Prostate gland (tissue), 2 donors: ENCODE measurements at regions not wholly inside any gene's neighbourhood (a gene's known extent, or its start where the extent isn't known, plus 50 kb on each side); places are given as distances from the start of the nearest gene placed in this dataset.

Experiments
- DNase-seq: peaks from one replicate; pipeline ENCODE4 v3.0.0-alpha.2; 2019; ENCODE audit warnings: low spot score
- H3K27ac ChIP-seq, 2 donors: fragments of 200-600 bp; sonication (generic); 2 replicates each; pipeline ENCODE4 v1.5.1; 2017 to 2019
- H3K27me3 ChIP-seq: fragments of 200-600 bp; sonication (generic); replicated peaks from 2 replicates; pipeline ENCODE4 v1.5.1; 2019; ENCODE audit not compliant: insufficient read depth
- H3K36me3 ChIP-seq, 2 donors: fragments of 200-600 bp; sonication (generic); 1 replicate in 1 of 2; 2 replicates in 1 of 2; pipeline versions ENCODE4 v1.5.1 to v1.8.1; 2017 to 2019
- H3K4me1 ChIP-seq: fragments of 200-600 bp; sonication (generic); replicated peaks from 2 replicates; pipeline ENCODE4 v1.5.1; 2019
- H3K4me3 ChIP-seq, 2 donors: fragments of 200-600 bp; sonication (generic); 2 replicates each; pipeline ENCODE4 v1.5.1; 2017 to 2019
- H3K9me3 ChIP-seq: fragments of 200-600 bp; sonication (generic); 2 replicates; pipeline ENCODE4 v1.5.1; 2017
- POLR2A ChIP-seq: fragments of 450-650 bp; IDR thresholded peaks from one replicate; pipeline ENCODE4 v1.6.1; 2016; ENCODE audit warnings: antibody characterized with exemption, mild to moderate bottlenecking
- POLR2AphosphoS5 ChIP-seq: sonication (generic); formaldehyde crosslinking; IDR thresholded peaks from one replicate; pipeline ENCODE4 v1.6.1; 2017; ENCODE audit warnings: antibody characterized with exemption
- WGBS: methylation state at CpG from one replicate; pipeline ENCODE4 v1.1.5; 2018; 5-methylcytosine and 5-hydroxymethylcytosine counted together
- intact Hi-C: fragments of 100-400 bp; cut with DNase I; formaldehyde crosslinking; loops from one replicate; pipeline ENCODE4 v1.14.2; 2022
- TF ChIP-seq, protein P1 (sequence below), 4 experiments: fragments of 200-600 bp in 2 of 4; fragments of 450-650 bp in 2 of 4; sonication (generic) in 2 of 4; IDR thresholded peaks; 1 replicate in 3 of 4; 2 replicates in 1 of 4; pipeline ENCODE4 v1.5.1; 2016 to 2019; ENCODE audit warnings: antibody characterized with exemption in 4 of 4, mild to moderate bottlenecking in 2 of 4, moderate library complexity in 2 of 4

- intact Hi-C loops = no loop called here
- 28% methylated on average over 4 of the region's 4 CpGs for WGBS
- no peak for TF ChIP-seq POLR2AphosphoS5
- TF ChIP-seq, protein P1, sequence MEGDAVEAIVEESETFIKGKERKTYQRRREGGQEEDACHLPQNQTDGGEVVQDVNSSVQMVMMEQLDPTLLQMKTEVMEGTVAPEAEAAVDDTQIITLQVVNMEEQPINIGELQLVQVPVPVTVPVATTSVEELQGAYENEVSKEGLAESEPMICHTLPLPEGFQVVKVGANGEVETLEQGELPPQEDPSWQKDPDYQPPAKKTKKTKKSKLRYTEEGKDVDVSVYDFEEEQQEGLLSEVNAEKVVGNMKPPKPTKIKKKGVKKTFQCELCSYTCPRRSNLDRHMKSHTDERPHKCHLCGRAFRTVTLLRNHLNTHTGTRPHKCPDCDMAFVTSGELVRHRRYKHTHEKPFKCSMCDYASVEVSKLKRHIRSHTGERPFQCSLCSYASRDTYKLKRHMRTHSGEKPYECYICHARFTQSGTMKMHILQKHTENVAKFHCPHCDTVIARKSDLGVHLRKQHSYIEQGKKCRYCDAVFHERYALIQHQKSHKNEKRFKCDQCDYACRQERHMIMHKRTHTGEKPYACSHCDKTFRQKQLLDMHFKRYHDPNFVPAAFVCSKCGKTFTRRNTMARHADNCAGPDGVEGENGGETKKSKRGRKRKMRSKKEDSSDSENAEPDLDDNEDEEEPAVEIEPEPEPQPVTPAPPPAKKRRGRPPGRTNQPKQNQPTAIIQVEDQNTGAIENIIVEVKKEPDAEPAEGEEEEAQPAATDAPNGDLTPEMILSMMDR (IDR thresholded peaks at IDR 0.05) = no peak
- no peak for TF ChIP-seq POLR2A
- Histone ChIP-seq H3K4me3 (no peak overlapping the region), H3K4me1 (no peaks in the 10 kb centered on the region), H3K36me3 (no peaks in the 10 kb centered on the region), H3K9me3 (no peaks in the 10 kb centered on the region), H3K27ac (no peak overlapping the region), H3K27me3 (no peaks in the 10 kb centered on the region)
- peak; percentile 15 for DNase-seq
Observed at GRCh38 chr1:59198564-59198963, 98.3 kb upstream of the FGGY start.

GRCh38 chr1:59199147-59199546 lies 97.7 kb upstream of the FGGY start:
- Histone ChIP-seq H3K36me3 (no peaks in the 10 kb centered on the region), H3K4me3 (no peak overlapping the region), H3K27me3 (no peaks in the 10 kb centered on the region), H3K9me3 (no peaks in the 10 kb centered on the region), H3K4me1 (no peaks in the 10 kb centered on the region), H3K27ac (no peak overlapping the region)
- no peak for DNase-seq
- TF ChIP-seq POLR2A (no peak), POLR2AphosphoS5 (no peak)
- TF ChIP-seq, protein P1 (IDR thresholded peaks at IDR 0.05) = no peak
- WGBS = 76% methylated on average over 2 of the region's 2 CpGs
- intact Hi-C loops = no loop called here

DNA sequence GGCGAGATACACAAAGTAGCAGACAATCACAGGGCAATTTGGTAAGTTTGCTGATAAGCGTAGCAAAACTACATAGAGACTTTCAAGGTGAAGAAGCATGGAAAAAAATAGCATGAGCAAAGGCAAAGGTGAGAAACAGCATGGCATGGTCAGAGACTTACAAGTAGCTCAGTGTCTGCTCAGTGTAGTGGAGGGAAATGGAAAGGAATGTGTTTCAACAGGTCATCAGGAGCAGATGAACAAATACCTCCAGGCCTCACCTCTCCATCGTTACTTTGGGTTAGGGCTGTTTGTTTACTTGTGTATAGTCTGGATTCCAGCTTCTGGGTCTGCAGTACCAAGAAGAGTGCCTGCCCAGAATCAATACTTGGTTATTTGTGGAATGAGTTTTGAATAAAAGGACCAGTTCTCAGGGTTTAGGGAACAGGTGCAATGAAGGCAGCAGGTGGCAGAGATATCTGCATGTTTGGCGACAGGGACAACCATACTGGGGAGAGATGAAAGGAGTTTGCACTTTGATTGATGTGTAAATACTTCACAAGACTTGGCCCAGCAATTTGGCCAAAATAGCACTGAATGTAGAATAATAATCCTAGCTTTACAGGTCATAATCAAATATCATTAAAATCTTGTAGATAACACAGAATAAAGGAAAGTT lies 97.0 kb upstream of the FGGY start:
- Histone ChIP-seq H3K4me1 (no peaks in the 10 kb centered on the region), H3K36me3 (no peaks in the 10 kb centered on the region), H3K27me3 (no peaks in the 10 kb centered on the region), H3K4me3 (no peak overlapping the region), H3K27ac (no peak overlapping the region), H3K9me3 (no peaks in the 10 kb centered on the region)
- TF ChIP-seq POLR2A = no peak
- TF ChIP-seq, protein P1 (IDR thresholded peaks at IDR 0.05) = no peak
- TF ChIP-seq POLR2AphosphoS5 = no peak
- no peak for DNase-seq
- intact Hi-C loops = no loop called here
- WGBS = 72% methylated on average over 4 of the region's 4 CpGs

- H3K27ac ChIP-seq = no peak overlapping the region
- H3K36me3 ChIP-seq = no peaks in the 10 kb centered on the region
- no peak for DNase-seq
- H3K4me3 ChIP-seq = no peak overlapping the region
- intact Hi-C loops = no loop called here
- H3K9me3 ChIP-seq = no peaks in the 10 kb centered on the region
- no peaks in the 10 kb centered on the region for H3K27me3 ChIP-seq
- TF ChIP-seq POLR2AphosphoS5 = no peak
- no peak for TF ChIP-seq POLR2A
- TF ChIP-seq, protein P1 (IDR thresholded peaks at IDR 0.05) = no peak
- H3K4me1 ChIP-seq = no peaks in the 10 kb centered on the region
Observed at GRCh38 chr1:59201341-59201740, 95.6 kb upstream of the FGGY start.

- intact Hi-C loops = no loop called here
- DNase-seq = no peak
- Histone ChIP-seq H3K9me3 (no peaks in the 10 kb centered on the region), H3K36me3 (no peaks in the 10 kb centered on the region), H3K27ac (no peak overlapping the region), H3K27me3 (no peaks in the 10 kb centered on the region), H3K4me3 (no peak overlapping the region), H3K4me1 (no peaks in the 10 kb centered on the region)
- TF ChIP-seq POLR2AphosphoS5 = no peak
- TF ChIP-seq POLR2A = no peak
- TF ChIP-seq, protein P1 (IDR thresholded peaks at IDR 0.05) = no peak
- WGBS = 93% methylated on average over 1 of the region's 1 CpG
Observed at GRCh38 chr1:59202455-59202854, 94.4 kb upstream of the FGGY start.
